CD4-positive, CD25-positive, alpha-beta regulatory T cell (primary cell): ENCODE measurements at regions not wholly inside any gene's neighbourhood (a gene's known extent, or its start where the extent isn't known, plus 50 kb on each side); places are given as distances from the start of the nearest gene placed in this dataset.
"Not testable (repeated sequence)": the region's sequence is repeated elsewhere in the genome, so short reads cannot be mapped to it uniquely, and the experiment has no call there.

Experiments
- ATAC-seq, 2 donors: fragments of 150-1000 bp; cut with Tn5 transposase; one replicate each; pipeline ENCODE4 v1.10.0; 2021; ENCODE audit warnings: low read depth in 2 of 2, moderate number of reproducible peaks in 2 of 2, moderate library complexity in 1 of 2
- DNase-seq, 3 donors: peaks; one replicate each; pipeline versions ENCODE4 v3.0.0 to v3.0.0-alpha.2; 2012 to 2022; ENCODE audit warnings: mixed read lengths in 1 of 3
- H3K27ac ChIP-seq: one replicate; pipeline ENCODE4 v1.7.0; 2013; ENCODE audit warnings: mild to moderate bottlenecking, low read length; ENCODE audit not compliant: insufficient read depth, poor library complexity, severe bottlenecking
- H3K27me3 ChIP-seq: one replicate; pipeline ENCODE4 v1.7.0; 2013; ENCODE audit warnings: low read length; ENCODE audit not compliant: control insufficient read depth, insufficient read depth
- H3K36me3 ChIP-seq: one replicate; pipeline ENCODE4 v1.7.0; 2013; ENCODE audit warnings: mild to moderate bottlenecking, low read length, moderate library complexity; ENCODE audit not compliant: control insufficient read depth, insufficient read depth
- H3K4me1 ChIP-seq: 2 replicates; pipeline ENCODE4 v1.7.0; 2013; ENCODE audit warnings: mild to moderate bottlenecking, low read length; ENCODE audit not compliant: insufficient read depth, control insufficient read depth, poor library complexity, severe bottlenecking
- H3K4me3 ChIP-seq: one replicate; pipeline ENCODE4 v1.7.0; 2013; ENCODE audit warnings: low read depth, mild to moderate bottlenecking, low read length, moderate library complexity
- H3K9me3 ChIP-seq, 2 experiments: 1 replicate in 1 of 2; 2 replicates in 1 of 2; pipeline ENCODE4 v1.7.0; 2013; ENCODE audit warnings: low read length in 2 of 2, mild to moderate bottlenecking in 1 of 2, moderate library complexity in 1 of 2; ENCODE audit not compliant: control insufficient read depth in 2 of 2
- H3K27ac Mint-ChIP-seq, 3 donors: one replicate each; pipeline ENCODE4 v1.8.0; 2020 to 2022; ENCODE audit warnings: mild to moderate bottlenecking in 3 of 3, mixed read lengths in 3 of 3, moderate library complexity in 2 of 3
- H3K27me3 Mint-ChIP-seq: one replicate; pipeline ENCODE4 v1.8.0; 2022; ENCODE audit warnings: mild to moderate bottlenecking, mixed read lengths
- H3K36me3 Mint-ChIP-seq: one replicate; pipeline ENCODE4 v1.8.0; 2020; ENCODE audit warnings: mixed read lengths
- H3K4me1 Mint-ChIP-seq, 4 donors: one replicate each; pipeline ENCODE4 v1.8.0; 2020 to 2022; ENCODE audit warnings: mixed read lengths in 4 of 4, mild to moderate bottlenecking in 1 of 4
- H3K4me3 Mint-ChIP-seq, 4 donors: one replicate each; pipeline ENCODE4 v1.8.0; 2020 to 2022; ENCODE audit warnings: mild to moderate bottlenecking in 4 of 4, mixed read lengths in 4 of 4, moderate library complexity in 3 of 4
- H3K9me3 Mint-ChIP-seq, 7 donors: one replicate each; pipeline ENCODE4 v1.8.0; 2020 to 2022; ENCODE audit warnings: mixed read lengths in 7 of 7, mild to moderate bottlenecking in 3 of 7, moderate library complexity in 2 of 7

DNA sequence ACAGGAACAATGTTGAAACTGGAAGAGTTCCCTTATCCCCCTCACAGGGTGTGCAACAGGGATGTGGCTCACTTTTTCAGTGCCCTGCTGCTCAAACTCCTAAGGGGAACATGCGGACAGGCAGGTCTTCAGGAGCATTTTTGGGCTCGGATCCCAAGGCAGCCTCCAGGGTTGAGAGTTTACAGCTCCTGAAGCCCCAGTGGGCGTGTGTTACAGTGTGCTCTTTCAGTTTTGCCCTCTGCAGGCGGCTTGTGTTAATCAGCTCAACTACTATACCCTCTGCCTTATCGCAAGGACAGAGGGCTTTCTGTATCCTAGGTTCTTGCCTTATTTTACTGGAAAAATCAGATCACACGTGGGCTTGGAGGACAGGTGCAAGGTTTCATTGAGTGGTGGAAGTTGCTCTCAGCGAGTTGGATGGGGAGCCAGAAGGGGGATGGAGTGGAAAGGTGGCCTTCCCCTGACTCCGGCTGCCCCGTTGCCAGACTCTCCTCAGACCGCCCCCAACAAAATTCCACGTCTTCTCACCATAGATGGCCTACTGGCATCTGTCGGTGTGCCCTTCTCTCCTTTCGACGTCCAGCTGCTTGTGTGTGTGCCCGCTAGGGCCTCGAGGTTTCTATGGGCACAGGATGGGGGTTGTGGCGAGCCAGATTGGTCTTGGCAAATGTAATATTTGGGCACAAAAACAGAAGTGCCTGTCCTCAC lies 541.9 kb downstream of the TMX3 start:
- Mint-ChIP-seq H3K4me3 (no peak overlapping the region), H3K27me3 (no peaks in the 10 kb centered on the region), H3K36me3 (no peaks in the 10 kb centered on the region), H3K9me3 (peaks cover 0 to 4% (median 1%) of the 10 kb centered on the region in 7 donors), H3K27ac (no peak overlapping the region), H3K4me1 (peaks cover 0 to 2% (median 0%) of the 10 kb centered on the region in 4 donors)
- no peaks in the 10 kb centered on the region for H3K36me3 ChIP-seq
- H3K9me3 ChIP-seq = no peaks in the 10 kb centered on the region
- no peak for ATAC-seq
- H3K4me1 ChIP-seq = no peaks in the 10 kb centered on the region
- H3K4me3 ChIP-seq = no peak overlapping the region
- H3K27ac ChIP-seq = no peak overlapping the region
- H3K27me3 ChIP-seq = no peaks in the 10 kb centered on the region
- DNase-seq = no peak

GRCh38 chr18:68164909-68165308 lies 550.0 kb downstream of the TMX3 start:
- Histone ChIP-seq H3K9me3 (no peaks in the 10 kb centered on the region), H3K4me3 (no peak overlapping the region), H3K27me3 (no peaks in the 10 kb centered on the region), H3K4me1 (no peaks in the 10 kb centered on the region), H3K27ac (no peak overlapping the region), H3K36me3 (no peaks in the 10 kb centered on the region)
- DNase-seq = no peak
- Mint-ChIP-seq H3K9me3 (peaks cover 0 to 8% (median 2%) of the 10 kb centered on the region in 7 donors), H3K4me1 (peaks cover 0 to 2% (median 0%) of the 10 kb centered on the region in 4 donors), H3K4me3 (no peak overlapping the region), H3K27me3 (no peaks in the 10 kb centered on the region), H3K27ac (no peak overlapping the region), H3K36me3 (no peaks in the 10 kb centered on the region)
- ATAC-seq = no peak

DNA sequence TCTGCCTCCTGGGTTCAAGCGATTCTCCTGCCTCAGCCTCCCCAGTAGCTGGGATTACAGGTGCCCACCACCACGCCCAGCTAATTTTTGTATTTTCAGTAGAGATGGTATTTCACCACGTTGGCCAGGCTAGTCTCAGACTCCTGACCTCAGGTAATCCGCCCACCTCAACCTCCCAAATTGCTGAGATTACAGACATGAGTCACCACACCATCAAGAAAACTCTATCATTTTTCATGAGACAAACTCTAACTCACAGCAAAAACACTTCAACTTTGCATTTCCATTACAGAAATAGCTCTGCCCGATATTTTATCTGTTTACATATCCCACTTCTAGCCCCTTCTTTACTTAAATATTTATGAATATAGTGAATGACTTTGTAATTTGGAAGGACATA lies 561.1 kb downstream of the TMX3 start:
- not testable (repeated sequence) for ATAC-seq, H3K4me1 Mint-ChIP-seq, H3K4me3 Mint-ChIP-seq, H3K27me3 ChIP-seq, H3K4me1 ChIP-seq, H3K4me3 ChIP-seq, H3K36me3 ChIP-seq, H3K9me3 Mint-ChIP-seq, H3K9me3 ChIP-seq, H3K27ac ChIP-seq, H3K36me3 Mint-ChIP-seq, H3K27ac Mint-ChIP-seq, H3K27me3 Mint-ChIP-seq, DNase-seq

DNA sequence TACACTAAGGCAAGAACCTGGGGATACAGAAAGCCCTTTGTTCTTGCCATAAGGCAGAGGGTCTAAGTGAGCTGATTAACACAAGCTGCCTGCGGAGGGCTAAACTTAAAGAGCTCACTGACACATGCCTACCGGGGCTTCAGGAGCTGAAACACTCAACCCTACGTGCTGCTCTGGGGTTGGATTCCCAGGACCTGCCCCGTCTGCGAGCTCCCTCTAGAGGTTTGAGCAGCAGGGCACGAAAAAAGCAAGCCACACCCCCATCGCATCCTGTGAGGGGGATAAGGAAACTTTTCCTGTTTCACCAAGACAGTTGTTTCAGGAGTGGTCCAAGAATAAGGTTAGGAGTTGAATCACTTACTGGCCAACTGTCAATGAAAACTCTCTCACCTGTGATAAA lies 562.1 kb downstream of the TMX3 start:
- Mint-ChIP-seq H3K4me1 (no peaks in the 10 kb centered on the region), H3K4me3 (no peak overlapping the region), H3K27ac (no peak overlapping the region), H3K27me3 (no peaks in the 10 kb centered on the region), H3K36me3 (no peaks in the 10 kb centered on the region), H3K9me3 (peaks cover 0 to 7% (median 5%) of the 10 kb centered on the region in 7 donors)
- H3K4me3 ChIP-seq = no peak overlapping the region
- DNase-seq (no peak), ATAC-seq (no peak)
- no peaks in the 10 kb centered on the region for H3K9me3 ChIP-seq
- no peak overlapping the region for H3K27ac ChIP-seq
- no peaks in the 10 kb centered on the region for H3K27me3 ChIP-seq
- H3K36me3 ChIP-seq = no peaks in the 10 kb centered on the region
- no peaks in the 10 kb centered on the region for H3K4me1 ChIP-seq

DNA sequence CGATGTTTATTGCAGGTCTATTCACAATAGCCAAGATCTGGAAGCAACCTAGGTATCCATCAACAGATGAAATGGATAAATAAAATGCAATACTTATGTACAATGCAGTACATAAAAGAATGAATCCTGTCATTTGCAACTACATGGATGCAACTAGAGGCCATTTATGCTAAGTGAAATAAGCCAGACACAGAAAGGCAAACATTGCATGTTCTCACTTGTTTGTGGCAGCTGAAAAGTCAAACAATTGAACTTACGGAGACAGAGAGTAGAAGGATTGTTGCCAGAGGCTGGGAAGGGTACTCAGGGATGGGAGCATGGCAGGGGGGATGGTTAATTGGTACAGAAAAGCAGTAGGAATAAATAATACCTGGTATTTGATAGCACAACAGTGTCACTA lies 563.9 kb downstream of the TMX3 start:
- no peaks in the 10 kb centered on the region for H3K27me3 Mint-ChIP-seq
- Histone ChIP-seq H3K4me1 (no peaks in the 10 kb centered on the region), H3K36me3 (no peaks in the 10 kb centered on the region), H3K4me3 (no peak overlapping the region), H3K9me3 (no peaks in the 10 kb centered on the region), H3K27ac (no peak overlapping the region), H3K27me3 (no peaks in the 10 kb centered on the region)
- H3K9me3 Mint-ChIP-seq = peaks cover 0 to 7% (median 2%) of the 10 kb centered on the region in 7 donors
- no peak overlapping the region for H3K27ac Mint-ChIP-seq
- H3K4me1 Mint-ChIP-seq = no peaks in the 10 kb centered on the region
- no peaks in the 10 kb centered on the region for H3K36me3 Mint-ChIP-seq
- ATAC-seq (no peak), DNase-seq (no peak)
- no peak overlapping the region for H3K4me3 Mint-ChIP-seq

GRCh38 chr18:68148863-68149262 lies 566.0 kb downstream of the TMX3 start:
- no peaks in the 10 kb centered on the region for H3K4me1 Mint-ChIP-seq
- no peak for ATAC-seq
- no peaks in the 10 kb centered on the region for H3K36me3 Mint-ChIP-seq

DNA sequence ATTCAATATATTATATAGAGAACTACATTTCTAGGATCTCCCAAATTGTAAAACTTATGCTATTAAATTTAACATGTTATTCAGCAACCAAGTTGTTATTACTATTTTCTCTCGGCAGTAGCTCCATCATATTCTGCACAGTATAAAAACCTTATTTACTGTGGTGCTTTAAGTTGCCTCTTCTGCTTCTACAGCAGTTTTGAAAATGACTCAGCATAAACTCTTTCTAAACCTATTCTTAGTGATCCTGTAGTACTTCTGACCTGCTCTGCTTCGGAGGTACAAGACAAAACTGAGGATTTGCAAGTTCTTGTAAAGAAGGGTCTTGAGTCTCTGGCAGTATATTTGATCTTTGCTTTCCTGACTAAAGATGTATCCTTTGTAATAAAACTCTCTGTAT lies 567.2 kb downstream of the TMX3 start:
- peaks cover 0 to 7% (median 2%) of the 10 kb centered on the region in 7 donors for H3K9me3 Mint-ChIP-seq
- ATAC-seq (no peak), DNase-seq (no peak)
- no peaks in the 10 kb centered on the region for H3K27me3 Mint-ChIP-seq
- H3K27ac Mint-ChIP-seq = no peak overlapping the region
- Histone ChIP-seq H3K4me1 (no peaks in the 10 kb centered on the region), H3K36me3 (no peaks in the 10 kb centered on the region), H3K27me3 (no peaks in the 10 kb centered on the region), H3K4me3 (no peak overlapping the region), H3K9me3 (no peaks in the 10 kb centered on the region), H3K27ac (no peak overlapping the region)
- H3K4me3 Mint-ChIP-seq = no peak overlapping the region
- no peaks in the 10 kb centered on the region for H3K4me1 Mint-ChIP-seq
- H3K36me3 Mint-ChIP-seq = no peaks in the 10 kb centered on the region

More at GRCh38 chr18:68148863-68149262, 566.0 kb downstream of the TMX3 start:
- H3K4me3 Mint-ChIP-seq = no peak overlapping the region
- no peaks in the 10 kb centered on the region for H3K27me3 Mint-ChIP-seq
- H3K27me3 ChIP-seq = no peaks in the 10 kb centered on the region
- no peaks in the 10 kb centered on the region for H3K36me3 ChIP-seq
- H3K4me1 ChIP-seq = no peaks in the 10 kb centered on the region
- H3K4me3 ChIP-seq = no peak overlapping the region
- no peaks in the 10 kb centered on the region for H3K9me3 ChIP-seq
- no peak overlapping the region for H3K27ac ChIP-seq
- H3K9me3 Mint-ChIP-seq = peaks cover 0 to 7% (median 2%) of the 10 kb centered on the region in 7 donors
- no peak overlapping the region for H3K27ac Mint-ChIP-seq
- DNase-seq = no peak

DNA sequence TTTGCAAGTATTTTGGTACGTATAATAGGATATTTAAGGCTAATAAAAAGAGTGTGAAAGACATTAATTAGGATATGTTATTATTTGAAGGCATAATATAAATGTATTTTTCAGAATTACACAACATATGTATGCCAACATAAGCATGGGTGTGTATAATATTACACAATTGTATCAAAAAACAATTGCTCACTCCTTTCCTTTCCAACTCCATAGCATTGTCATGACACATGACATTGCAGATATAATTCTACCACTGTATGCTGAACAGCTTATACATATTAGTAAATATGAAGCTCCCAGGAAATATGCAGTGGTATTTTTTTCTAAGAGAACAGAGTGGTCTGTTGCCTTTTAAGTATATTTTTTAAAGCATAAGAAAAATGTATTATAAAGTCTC lies 593.1 kb downstream of the TMX3 start:
- H3K27me3 ChIP-seq = no peaks in the 10 kb centered on the region
- H3K9me3 Mint-ChIP-seq = peaks cover 1 to 18% (median 5%) of the 10 kb centered on the region in 7 donors
- no peak for ATAC-seq
- H3K27ac Mint-ChIP-seq = no peak overlapping the region
- no peak overlapping the region for H3K4me3 Mint-ChIP-seq
- no peaks in the 10 kb centered on the region for H3K9me3 ChIP-seq
- H3K27ac ChIP-seq = no peak overlapping the region
- H3K36me3 Mint-ChIP-seq = no peaks in the 10 kb centered on the region
- H3K4me3 ChIP-seq = no peak overlapping the region
- H3K36me3 ChIP-seq = no peaks in the 10 kb centered on the region
- no peaks in the 10 kb centered on the region for H3K4me1 ChIP-seq
- no peaks in the 10 kb centered on the region for H3K4me1 Mint-ChIP-seq
- no peaks in the 10 kb centered on the region for H3K27me3 Mint-ChIP-seq
- DNase-seq = no peak
